MCF 10A (cell line): ENCODE measurements at regions not wholly inside any gene's neighbourhood (a gene's known extent, or its start where the extent isn't known, plus 50 kb on each side); places are given as distances from the start of the nearest gene placed in this dataset.

Experiments
- BruUV-seq: library from RNA; stranded (reverse); fragments of 400-500 nt; replicated peaks from 2 replicates; lab custom pipeline; 2021; lab: Mats Ljungman, UMichigan
- CTCF ChIA-PET: fragments of 300-600 bp; sonication (Branson Sonifier 250); formaldehyde crosslinking; extraction: SDS; loops from one replicate; lab custom pipeline; 2021; ENCODE audit warnings: antibody characterized with exemption, inconsistent platforms; lab: Yijun Ruan, JAX
- POLR2A ChIA-PET: fragments of 300-600, 350-650 bp; sonication (Branson Sonifier 250); formaldehyde crosslinking; extraction: SDS; loops from one replicate; lab custom pipeline; 2020; ENCODE audit warnings: antibody characterized with exemption, inconsistent platforms; lab: Yijun Ruan, JAX
- DNase-seq: peaks from one replicate; pipeline ENCODE4 v3.0.0-alpha.2; 2018; ENCODE audit not compliant: unreplicated experiment
- H3K27ac Mint-ChIP-seq: one replicate; pipeline ENCODE4 v1.8.0; 2022; ENCODE audit warnings: mild to moderate bottlenecking, low read depth, mixed read lengths; ENCODE audit not compliant: unreplicated experiment
- H3K27me3 Mint-ChIP-seq: one replicate; pipeline ENCODE4 v1.8.0; 2022; ENCODE audit warnings: mixed read lengths; ENCODE audit not compliant: insufficient read depth, unreplicated experiment
- H3K36me3 Mint-ChIP-seq: one replicate; pipeline ENCODE4 v1.8.0; 2022; ENCODE audit warnings: mild to moderate bottlenecking, moderate library complexity, mixed read lengths; ENCODE audit not compliant: insufficient read depth, unreplicated experiment
- H3K4me1 Mint-ChIP-seq: one replicate; pipeline ENCODE4 v1.8.0; 2022; ENCODE audit warnings: mixed read lengths; ENCODE audit not compliant: insufficient read depth, unreplicated experiment
- H3K4me3 Mint-ChIP-seq: one replicate; pipeline ENCODE4 v1.8.0; 2022; ENCODE audit warnings: mild to moderate bottlenecking, moderate library complexity, mixed read lengths; ENCODE audit not compliant: unreplicated experiment
- H3K9me3 Mint-ChIP-seq: one replicate; pipeline ENCODE4 v1.8.0; 2022; ENCODE audit warnings: mixed read lengths; ENCODE audit not compliant: unreplicated experiment
- intact Hi-C: fragments of 100-400 bp; cut with micrococcal nuclease; formaldehyde crosslinking; loops from 2 replicates; pipeline ENCODE4 v1.14.1; 2022
- TF ChIP-seq, protein P1 (sequence below): fragments of 200-600 bp; IDR thresholded peaks from one replicate; pipeline ENCODE4 v1.8.0; 2022; ENCODE audit warnings: antibody characterized with exemption, mild to moderate bottlenecking; ENCODE audit not compliant: unreplicated experiment

DNA sequence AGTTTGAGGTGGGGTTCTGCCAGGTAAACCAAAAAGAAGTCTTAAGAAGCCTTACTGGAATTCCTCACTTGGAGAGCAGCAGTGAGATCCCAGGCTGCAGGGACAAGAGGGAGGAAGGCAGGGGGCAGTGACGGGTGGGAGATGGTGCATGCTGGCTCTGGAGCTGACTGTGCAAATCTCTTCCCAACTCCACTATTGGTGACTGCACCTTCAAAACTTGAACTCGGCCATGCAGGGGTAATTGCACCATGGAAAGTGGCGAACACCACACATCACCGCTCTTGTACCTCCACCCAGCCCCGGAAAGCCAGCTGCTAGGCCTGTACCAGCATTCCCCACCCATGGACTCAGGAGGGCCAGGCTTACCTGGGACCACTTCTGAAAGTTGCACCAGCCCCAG is 51.4 kb upstream of the CDR2 start:
- Mint-ChIP-seq H3K36me3 (peaks cover 54% of the 10 kb centered on the region), H3K4me1 (no peaks in the 10 kb centered on the region), H3K4me3 (no peak overlapping the region), H3K27me3 (no peaks in the 10 kb centered on the region), H3K27ac (no peak overlapping the region), H3K9me3 (no peaks in the 10 kb centered on the region)
- no peak for DNase-seq
- CTCF ChIA-PET, result no interaction called here
- POLR2A ChIA-PET, result no interaction called here
- intact Hi-C loops, result no loop called here
- no TSS peak for BruUV-seq
- TF ChIP-seq, protein P1, sequence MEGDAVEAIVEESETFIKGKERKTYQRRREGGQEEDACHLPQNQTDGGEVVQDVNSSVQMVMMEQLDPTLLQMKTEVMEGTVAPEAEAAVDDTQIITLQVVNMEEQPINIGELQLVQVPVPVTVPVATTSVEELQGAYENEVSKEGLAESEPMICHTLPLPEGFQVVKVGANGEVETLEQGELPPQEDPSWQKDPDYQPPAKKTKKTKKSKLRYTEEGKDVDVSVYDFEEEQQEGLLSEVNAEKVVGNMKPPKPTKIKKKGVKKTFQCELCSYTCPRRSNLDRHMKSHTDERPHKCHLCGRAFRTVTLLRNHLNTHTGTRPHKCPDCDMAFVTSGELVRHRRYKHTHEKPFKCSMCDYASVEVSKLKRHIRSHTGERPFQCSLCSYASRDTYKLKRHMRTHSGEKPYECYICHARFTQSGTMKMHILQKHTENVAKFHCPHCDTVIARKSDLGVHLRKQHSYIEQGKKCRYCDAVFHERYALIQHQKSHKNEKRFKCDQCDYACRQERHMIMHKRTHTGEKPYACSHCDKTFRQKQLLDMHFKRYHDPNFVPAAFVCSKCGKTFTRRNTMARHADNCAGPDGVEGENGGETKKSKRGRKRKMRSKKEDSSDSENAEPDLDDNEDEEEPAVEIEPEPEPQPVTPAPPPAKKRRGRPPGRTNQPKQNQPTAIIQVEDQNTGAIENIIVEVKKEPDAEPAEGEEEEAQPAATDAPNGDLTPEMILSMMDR, result no peak

DNA sequence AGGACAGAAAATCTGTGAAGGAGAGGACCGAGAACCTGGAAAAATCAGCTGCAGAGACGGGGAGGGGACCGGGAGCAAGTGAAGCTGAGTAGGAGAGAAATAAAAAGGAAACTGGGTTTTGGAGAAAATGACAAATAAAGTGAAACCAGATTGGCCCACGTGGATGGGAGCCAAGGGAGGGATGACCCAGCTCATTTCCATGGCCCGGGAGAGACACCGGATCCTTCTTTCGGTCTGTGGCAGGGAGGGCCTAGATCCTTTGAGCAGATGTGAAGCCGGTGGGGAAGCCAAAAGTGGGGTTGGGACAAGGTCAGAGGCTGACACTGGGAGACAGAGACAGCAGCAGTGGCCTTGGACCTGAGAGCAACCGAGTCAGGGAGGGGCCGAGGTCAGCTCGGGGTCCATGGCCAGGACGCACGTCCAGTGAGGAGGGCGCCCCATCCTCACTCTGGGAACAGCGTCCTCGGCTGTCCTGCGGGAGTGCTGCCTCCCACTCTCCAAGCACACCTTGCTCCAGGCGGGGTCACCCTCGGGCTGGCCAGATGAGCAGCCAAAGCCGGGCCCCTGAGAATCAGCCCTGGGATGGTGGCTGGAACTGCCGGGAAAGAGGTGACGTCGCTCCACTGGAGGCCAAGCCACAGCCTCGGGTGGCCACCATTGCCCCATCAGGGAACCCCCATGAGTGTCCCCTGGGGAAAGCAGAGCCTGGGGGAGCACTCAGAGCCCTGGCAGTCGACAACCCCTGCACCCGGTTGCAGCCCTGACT is 50.8 kb upstream of the CDR2 start:
- no TSS peak for BruUV-seq
- no peak for DNase-seq
- Mint-ChIP-seq H3K27me3 (no peaks in the 10 kb centered on the region), H3K9me3 (no peaks in the 10 kb centered on the region), H3K4me3 (no peak overlapping the region), H3K36me3 (peaks cover 53% of the 10 kb centered on the region), H3K4me1 (no peaks in the 10 kb centered on the region), H3K27ac (no peak overlapping the region)
- ChIA-PET POLR2A (interaction anchor here (1.4 kb wide), 1 partner anchor 14 kb away, joined by 4 read pairs; no protein-coding TSS in a partner anchor), CTCF (interaction anchor here (0.6 kb wide), 2 partner anchors 28 to 221 kb away, joined by 3 read pairs; no protein-coding TSS in a partner anchor)
- intact Hi-C loops, result no loop called here
- TF ChIP-seq, protein P1, result no peak

DNA sequence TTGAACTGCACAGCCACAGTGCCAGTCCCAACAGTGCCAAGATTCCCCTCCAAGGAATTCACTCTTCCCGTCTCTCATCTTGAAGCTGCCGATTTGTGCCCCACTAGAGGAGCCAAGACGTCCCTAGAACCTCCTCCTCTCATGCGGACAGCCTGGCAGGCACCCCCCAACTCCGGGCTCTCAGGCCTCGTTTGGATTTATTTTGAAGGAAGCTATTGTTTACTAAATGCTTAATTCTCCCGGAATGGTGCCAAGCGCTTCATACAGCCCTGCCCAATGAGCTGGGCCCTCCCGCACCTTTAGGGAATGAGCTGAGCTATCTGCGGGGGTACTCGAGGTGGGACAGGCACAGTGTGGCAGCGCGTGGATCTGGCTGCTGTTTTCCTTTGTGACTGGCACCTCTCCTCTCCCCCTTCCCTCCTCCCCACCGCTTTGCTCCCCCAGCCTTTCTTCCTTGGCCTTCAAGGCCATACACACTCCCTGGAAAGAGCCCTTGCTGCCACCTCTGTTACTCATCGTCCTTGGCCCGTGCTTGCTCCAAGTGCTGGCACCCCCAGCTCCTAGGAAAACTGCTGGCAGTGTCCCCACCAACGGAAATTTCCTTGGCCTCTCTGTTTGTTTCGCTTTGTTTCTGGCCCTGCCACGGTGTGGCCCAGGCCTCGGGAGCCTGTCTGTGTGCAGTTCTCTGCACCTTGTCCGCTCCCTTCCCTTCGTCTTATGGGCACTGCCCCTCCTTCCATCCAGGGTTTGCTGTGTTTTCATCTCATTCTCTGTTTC is 49.9 kb upstream of the CDR2 start:
- DNase-seq, result no peak
- H3K9me3 Mint-ChIP-seq, result no peaks in the 10 kb centered on the region
- POLR2A ChIA-PET, result interaction anchor here (1.4 kb wide), 1 partner anchor 14 kb away, joined by 4 read pairs; no protein-coding TSS in a partner anchor
- no peak overlapping the region for H3K4me3 Mint-ChIP-seq
- no peak overlapping the region for H3K27ac Mint-ChIP-seq
- H3K36me3 Mint-ChIP-seq, result peaks cover 48% of the 10 kb centered on the region
- no peaks in the 10 kb centered on the region for H3K4me1 Mint-ChIP-seq
- no TSS peak for BruUV-seq
- TF ChIP-seq, protein P1, result no peak
- intact Hi-C loops, result no loop called here
- no peaks in the 10 kb centered on the region for H3K27me3 Mint-ChIP-seq
- CTCF ChIA-PET, result interaction anchor here (0.6 kb wide), 2 partner anchors 27 to 220 kb away, joined by 3 read pairs; no protein-coding TSS in a partner anchor
